WTC11 (cell line): ENCODE measurements at regions not wholly inside any gene's neighbourhood (a gene's known extent, or its start where the extent isn't known, plus 50 kb on each side); places are given as distances from the start of the nearest gene placed in this dataset.

Source experiments
- ATAC-seq: fragments of 200-7000 bp; cut with Tn5 transposase; 2 replicates; pipeline ENCODE4 v1.10.0; 2021; ENCODE audit warnings: mild to moderate bottlenecking, moderate library complexity
- CTCF ChIA-PET: fragments of 300-600 bp; sonication (Branson Sonifier 250); formaldehyde crosslinking; loops from one replicate; lab custom pipeline; 2021; ENCODE audit warnings: antibody characterized with exemption; lab: Charles Lee
- POLR2A ChIA-PET: fragments of 350-600 bp; sonication (Branson Sonifier 250); formaldehyde crosslinking; loops from one replicate; lab custom pipeline; 2021; ENCODE audit warnings: antibody characterized with exemption; lab: Charles Lee
- DNase-seq: peaks from one replicate; pipeline ENCODE4 v3.0.0; 2021; ENCODE audit warnings: low spot score
- H3K27ac Mint-ChIP-seq: 2 replicates; pipeline ENCODE4 v1.8.0; 2021; ENCODE audit warnings: mixed read lengths
- H3K27me3 Mint-ChIP-seq: 2 replicates; pipeline ENCODE4 v1.8.0; 2021; ENCODE audit warnings: low read depth, mild to moderate bottlenecking, moderate library complexity, mixed read lengths
- H3K36me3 Mint-ChIP-seq: 2 replicates; pipeline ENCODE4 v1.8.0; 2021; ENCODE audit warnings: mixed read lengths
- H3K4me1 Mint-ChIP-seq: 2 replicates; pipeline ENCODE4 v1.8.0; 2022; ENCODE audit warnings: mixed read lengths
- H3K4me3 Mint-ChIP-seq: 2 replicates; pipeline ENCODE4 v1.8.0; 2021; ENCODE audit warnings: mild to moderate bottlenecking, moderate library complexity, mixed read lengths
- H3K9me3 Mint-ChIP-seq: 2 replicates; pipeline ENCODE4 v1.8.0; 2021; ENCODE audit warnings: mixed read lengths
- AFF4 ChIP-seq: sonication (generic); formaldehyde crosslinking; IDR thresholded peaks from 2 replicates; pipeline ENCODE4 v1.8.1; 2023; ENCODE audit warnings: mild to moderate bottlenecking, missing genetic modification reagents, borderline replicate concordance
- ARID4B ChIP-seq: sonication (generic); formaldehyde crosslinking; IDR thresholded peaks from 2 replicates; pipeline ENCODE4 v1.8.0; 2023; ENCODE audit warnings: missing genetic modification reagents, mild to moderate bottlenecking, borderline replicate concordance
- CREB1 ChIP-seq: sonication (generic); formaldehyde crosslinking; IDR thresholded peaks from 2 replicates; pipeline ENCODE4 v1.8.0; 2023; ENCODE audit warnings: mild to moderate bottlenecking, missing genetic modification reagents
- GABPB1 ChIP-seq: sonication (generic); formaldehyde crosslinking; IDR thresholded peaks from 2 replicates; pipeline ENCODE4 v1.8.1; 2023; ENCODE audit warnings: mild to moderate bottlenecking, missing genetic modification reagents
- GTF2I ChIP-seq: fragments of 250-450 bp; sonication (Bioruptor Pico); conservative IDR thresholded peaks from 2 replicates; pipeline ENCODE4 v1.4.0; 2021; ENCODE audit warnings: mild to moderate bottlenecking
- JAZF1 ChIP-seq: fragments of 250-450 bp; sonication (Bioruptor Pico); IDR thresholded peaks from 2 replicates; pipeline ENCODE4 v1.9.0; 2021; ENCODE audit warnings: moderate library complexity, mild to moderate bottlenecking, inconsistent platforms
- KAT7 ChIP-seq: sonication (generic); formaldehyde crosslinking; IDR thresholded peaks from 2 replicates; pipeline ENCODE4 v1.8.1; 2023; ENCODE audit warnings: missing genetic modification reagents, mild to moderate bottlenecking, borderline replicate concordance
- MLX ChIP-seq: sonication (generic); formaldehyde crosslinking; IDR thresholded peaks from 2 replicates; pipeline ENCODE4 v1.8.1; 2023; ENCODE audit warnings: mild to moderate bottlenecking, missing genetic modification reagents, moderate library complexity
- PRDM15 ChIP-seq: sonication (generic); formaldehyde crosslinking; IDR thresholded peaks from 2 replicates; pipeline ENCODE4 v1.8.0; 2022; ENCODE audit warnings: missing genetic modification reagents
- STAT6 ChIP-seq: sonication (generic); formaldehyde crosslinking; conservative IDR thresholded peaks from 2 replicates; pipeline ENCODE4 v1.8.1; 2023; ENCODE audit warnings: mild to moderate bottlenecking, low read depth, missing genetic modification reagents, moderate library complexity
- TEAD1 ChIP-seq: sonication (generic); formaldehyde crosslinking; IDR thresholded peaks from 2 replicates; pipeline ENCODE4 v1.8.0; 2022; ENCODE audit warnings: mild to moderate bottlenecking, missing genetic modification reagents
- ZMAT4 ChIP-seq: fragments of 250-450 bp; sonication (Bioruptor Pico); IDR thresholded peaks from 2 replicates; pipeline ENCODE4 v1.9.0; 2021; ENCODE audit warnings: mild to moderate bottlenecking
- ZNF138 ChIP-seq: sonication (generic); formaldehyde crosslinking; conservative IDR thresholded peaks from 2 replicates; pipeline ENCODE4 v1.8.1; 2022; ENCODE audit warnings: mild to moderate bottlenecking, moderate library complexity, missing genetic modification reagents
- ZNF317 ChIP-seq: sonication (generic); formaldehyde crosslinking; IDR thresholded peaks from 2 replicates; pipeline ENCODE4 v1.8.1; 2023; ENCODE audit warnings: low read depth, mild to moderate bottlenecking, moderate library complexity, missing genetic modification reagents, borderline replicate concordance
- ZNF416 ChIP-seq: fragments of 250-450 bp; sonication (Bioruptor Pico); IDR thresholded peaks from 2 replicates; pipeline ENCODE4 v1.9.0; 2021; ENCODE audit warnings: mild to moderate bottlenecking, inconsistent platforms
- ZNF671 ChIP-seq: fragments of 250-450 bp; sonication (Bioruptor Pico); IDR thresholded peaks from 2 replicates; pipeline ENCODE4 v1.8.0; 2021; ENCODE audit warnings: mild to moderate bottlenecking

GRCh38 chr5:1958211-1959010, 75.7 kb upstream of the IRX4 start:
- TF ChIP-seq CREB1 (CRISPR knock-in tag) (no peak), ZNF317 (no peak), MLX (CRISPR knock-in tag) (no peak), ARID4B (CRISPR knock-in tag) (no peak)
- POLR2A ChIA-PET = no interaction called here
- Mint-ChIP-seq H3K9me3 (0 out of 2 replicates have a peak, but pooled peaks cover 4% of the 10 kb centered on the region), H3K4me3 (no peak overlapping the region), H3K36me3 (no peaks in the 10 kb centered on the region), H3K4me1 (peaks cover 1% of the 10 kb centered on the region), H3K27ac (no peak overlapping the region), H3K27me3 (peaks cover 4% of the 10 kb centered on the region; the same call in 1 of the 2 replicates)
- DNase-seq (no peak), ATAC-seq (no peak)
- CTCF ChIA-PET = no interaction called here

GRCh38 chr5:1955586-1955985, 72.9 kb upstream of the IRX4 start:
- peaks cover 4% of the 10 kb centered on the region; the same call in 1 of the 2 replicates for H3K27me3 Mint-ChIP-seq
- POLR2A ChIA-PET = no interaction called here
- CTCF ChIA-PET = interaction anchor here (0.8 kb wide), 1 partner anchor 69 kb away, joined by 3 read pairs; no protein-coding TSS in a partner anchor
- ATAC-seq (no peak), DNase-seq (no peak)
- 0 out of 2 replicates have a peak, but pooled peaks cover 4% of the 10 kb centered on the region for H3K9me3 Mint-ChIP-seq
- no peak overlapping the region for H3K27ac Mint-ChIP-seq
- peaks cover 2% of the 10 kb centered on the region; the same call in 1 of the 2 replicates for H3K36me3 Mint-ChIP-seq
- H3K4me1 Mint-ChIP-seq = peaks cover 27% of the 10 kb centered on the region
- H3K4me3 Mint-ChIP-seq = no peak overlapping the region
- TF ChIP-seq GABPB1 (CRISPR knock-in tag) = no peak
- TF ChIP-seq ZNF138 (CRISPR knock-in tag) = no peak
- TF ChIP-seq STAT6 (CRISPR knock-in tag) = no peak
- no peak for TF ChIP-seq AFF4 (CRISPR knock-in tag)
- no peak for TF ChIP-seq TEAD1 (CRISPR knock-in tag)
- no peak for TF ChIP-seq ZMAT4
- no peak for TF ChIP-seq KAT7 (CRISPR knock-in tag)
- no peak for TF ChIP-seq ZNF671
- TF ChIP-seq GTF2I (CRISPR knock-in tag) = no peak
- TF ChIP-seq PRDM15 (CRISPR knock-in tag) = no peak
- TF ChIP-seq JAZF1 (CRISPR knock-in tag) = no peak
- TF ChIP-seq ZNF416 = no peak
